KOPT-K1 (cell line): ENCODE measurements at regions not wholly inside any gene's neighbourhood (a gene's known extent, or its start where the extent isn't known, plus 50 kb on each side); places are given as distances from the start of the nearest gene placed in this dataset.

Experiments
- H3K27ac ChIP-seq: fragments of 200-600 bp; sonication (generic); 2 replicates; pipeline ENCODE4 v1.5.1; 2016; ENCODE audit warnings: antibody characterized with exemption, mild to moderate bottlenecking, low read depth, low read length; ENCODE audit not compliant: poor library complexity, severe bottlenecking
- H3K36me3 ChIP-seq: fragments of 200-600 bp; sonication (generic); 2 replicates; pipeline ENCODE4 v1.5.1; 2017; ENCODE audit warnings: antibody characterized with exemption, mild to moderate bottlenecking, low read length, moderate library complexity; ENCODE audit not compliant: insufficient read depth
- H3K9me3 ChIP-seq: fragments of 200-600 bp; sonication (generic); 2 replicates; pipeline ENCODE4 v1.5.1; 2017; ENCODE audit warnings: antibody characterized with exemption, low read length, mild to moderate bottlenecking; ENCODE audit not compliant: insufficient read depth, poor library complexity, severe bottlenecking

DNA sequence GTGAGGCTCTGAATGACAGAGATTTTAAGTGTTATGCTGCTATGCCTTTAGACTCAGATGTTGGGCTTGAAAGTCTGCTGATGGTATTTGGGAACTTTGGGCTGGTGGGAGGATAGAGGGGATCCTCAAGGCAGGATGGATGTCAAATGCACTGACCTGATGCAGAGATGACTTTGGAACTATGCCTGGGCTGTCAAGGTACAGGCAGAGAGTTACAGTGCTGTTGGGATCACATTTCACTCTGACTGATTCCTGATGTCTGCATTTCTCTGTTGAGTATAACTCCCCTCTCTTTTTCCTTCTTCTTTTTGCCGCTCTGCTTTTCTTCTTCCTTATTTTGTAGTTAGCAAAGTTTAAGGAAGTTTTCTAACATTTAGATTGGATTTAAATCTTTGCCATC lies 271.8 kb upstream of the ARX start:
- H3K36me3 ChIP-seq, result no peaks in the 10 kb centered on the region
- no peak overlapping the region for H3K27ac ChIP-seq

DNA sequence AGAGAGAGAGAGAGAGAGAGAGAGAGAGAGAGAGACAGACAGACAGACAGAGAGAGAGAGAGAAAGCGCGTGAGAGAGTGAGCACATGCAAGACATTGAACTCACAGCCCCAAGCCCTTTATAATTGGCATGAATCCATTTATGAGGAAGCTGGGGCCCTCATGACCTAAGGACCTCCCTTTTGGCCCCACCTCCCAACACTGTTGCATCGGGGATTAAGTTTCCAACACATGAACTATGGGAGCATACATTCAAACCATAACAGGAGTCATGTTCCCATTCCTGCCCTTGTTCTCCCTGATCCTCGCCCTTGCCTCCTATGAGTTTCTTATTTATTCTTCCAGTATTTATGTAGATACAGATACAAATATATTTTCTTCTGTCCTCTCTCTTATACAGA lies 269.8 kb upstream of the ARX start:
- Histone ChIP-seq H3K9me3 (no peaks in the 10 kb centered on the region), H3K36me3 (no peaks in the 10 kb centered on the region), H3K27ac (no peak overlapping the region)

More for the DNA sequence above, 271.8 kb upstream of the ARX start:
- H3K9me3 ChIP-seq, result no peaks in the 10 kb centered on the region

DNA sequence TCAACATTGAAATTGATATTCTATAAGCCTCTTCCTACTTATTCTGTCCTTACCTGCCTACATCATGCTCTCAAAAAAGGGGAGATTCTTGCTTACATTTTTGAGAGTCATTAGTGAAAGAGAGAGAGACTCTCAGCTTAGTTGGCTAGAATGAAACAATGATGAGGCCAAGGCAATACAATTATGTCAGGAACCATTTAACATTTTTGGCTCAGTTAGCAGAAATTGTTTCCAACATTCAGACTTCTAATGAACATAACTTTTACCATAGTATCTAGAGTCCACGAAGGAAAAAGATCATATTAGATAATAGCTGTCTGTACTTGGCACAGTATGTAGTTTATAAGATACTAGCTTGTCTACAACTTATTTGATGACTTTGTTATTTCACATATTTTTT lies 263.7 kb upstream of the ARX start:
- H3K9me3 ChIP-seq, result no peaks in the 10 kb centered on the region
- no peak overlapping the region for H3K27ac ChIP-seq
- H3K36me3 ChIP-seq, result no peaks in the 10 kb centered on the region

DNA sequence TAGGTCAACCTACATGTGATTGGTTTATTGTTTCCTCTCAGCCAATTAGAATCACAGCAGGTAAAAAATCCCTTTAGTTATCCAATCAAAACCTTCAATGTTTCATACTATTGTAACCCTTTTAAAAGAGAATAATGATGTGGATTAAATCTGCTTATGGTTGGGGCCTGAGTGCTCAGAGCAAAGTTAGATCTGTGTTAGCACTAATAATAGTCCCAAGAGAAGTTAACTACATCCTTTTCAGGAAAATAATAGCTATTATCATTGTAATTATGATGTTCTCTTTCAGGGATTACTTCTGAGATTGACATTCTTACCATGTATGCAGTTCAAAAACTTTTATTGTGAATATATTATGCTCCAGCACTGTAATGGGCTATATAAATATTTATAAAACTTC lies 262.6 kb upstream of the ARX start:
- Histone ChIP-seq H3K27ac (no peak overlapping the region), H3K36me3 (no peaks in the 10 kb centered on the region)

DNA sequence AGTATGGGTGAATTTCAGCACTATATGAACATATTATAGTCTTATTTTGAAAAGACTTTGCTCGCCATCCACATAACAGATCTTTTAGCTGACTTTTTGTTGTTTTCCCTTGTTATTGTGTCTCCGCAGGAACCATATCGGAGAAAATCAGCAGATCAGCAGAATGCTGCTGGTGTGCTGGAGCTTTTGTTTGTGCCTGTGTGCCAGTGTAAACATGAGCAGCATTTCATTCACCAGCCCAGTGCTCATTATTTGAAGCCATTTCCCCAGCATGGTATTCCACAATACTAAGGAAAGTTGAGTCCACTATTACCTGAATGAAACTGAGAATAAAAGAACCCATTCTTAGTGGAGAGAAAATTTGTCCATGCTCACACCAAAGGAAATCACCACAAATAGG lies 261.8 kb upstream of the ARX start:
- no peaks in the 10 kb centered on the region for H3K36me3 ChIP-seq
- no peaks in the 10 kb centered on the region for H3K9me3 ChIP-seq
- H3K27ac ChIP-seq, result no peak overlapping the region

More for the DNA sequence above, 262.6 kb upstream of the ARX start:
- H3K9me3 ChIP-seq, result no peaks in the 10 kb centered on the region

DNA sequence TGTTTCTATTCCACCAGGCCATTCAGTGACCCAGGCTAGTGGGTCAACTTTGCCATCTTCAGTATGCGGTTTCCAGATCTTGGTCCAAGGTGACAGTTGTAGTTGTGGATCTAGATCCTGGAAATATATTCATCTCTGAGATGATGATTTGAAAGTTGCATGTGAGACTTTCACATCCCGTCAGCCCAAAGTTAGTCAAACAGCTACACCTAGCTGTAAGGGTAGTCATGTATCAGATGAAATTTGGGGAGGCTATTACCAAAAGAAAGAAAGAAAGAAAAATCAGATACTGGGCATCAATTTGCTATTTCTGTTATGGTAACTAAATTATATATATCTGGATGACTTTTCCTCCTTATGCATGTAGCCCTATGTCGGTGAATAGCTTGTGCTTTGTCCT lies 259.4 kb upstream of the ARX start:
- H3K36me3 ChIP-seq, result no peaks in the 10 kb centered on the region
- H3K9me3 ChIP-seq, result no peaks in the 10 kb centered on the region
- no peak overlapping the region for H3K27ac ChIP-seq

DNA sequence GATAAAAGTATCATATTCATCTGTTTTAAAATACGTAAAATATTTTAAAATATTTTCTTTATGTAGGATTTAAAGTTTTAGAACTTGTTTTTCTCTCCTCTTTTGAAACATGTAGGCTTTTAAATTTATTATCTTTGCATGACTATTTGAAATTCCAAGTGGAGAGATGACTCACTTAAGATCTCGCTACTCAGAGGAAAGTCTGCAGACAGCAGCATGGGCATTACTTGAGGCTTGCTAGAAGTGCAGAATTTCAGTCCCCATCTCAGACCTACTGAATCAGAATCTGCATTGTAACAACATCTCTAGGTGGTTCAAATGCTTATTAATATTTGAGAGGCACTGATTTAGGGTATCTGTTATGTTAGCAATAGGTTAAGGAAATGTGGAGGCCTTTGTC lies 225.7 kb upstream of the ARX start:
- no peaks in the 10 kb centered on the region for H3K36me3 ChIP-seq
- no peak overlapping the region for H3K27ac ChIP-seq
- H3K9me3 ChIP-seq, result no peaks in the 10 kb centered on the region

DNA sequence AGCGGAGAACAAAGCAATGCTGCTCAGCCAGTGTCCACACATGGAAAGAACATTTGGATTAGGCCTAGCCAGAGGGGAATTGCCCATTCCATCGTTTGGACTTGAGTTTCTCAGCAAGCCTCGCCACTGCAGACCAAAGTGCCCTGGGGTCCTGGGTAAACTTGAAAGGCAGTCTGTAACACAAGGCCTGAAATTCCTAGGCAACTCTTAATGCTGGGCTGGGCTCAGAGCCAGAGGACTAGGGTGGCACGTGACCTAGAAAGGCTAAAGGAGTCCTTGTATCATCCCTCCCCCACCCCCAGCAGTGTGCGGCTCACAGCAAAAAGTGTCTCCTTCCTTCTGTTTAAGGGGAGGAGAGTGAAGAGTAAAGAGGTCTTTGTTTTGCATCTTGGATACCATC lies 210.4 kb upstream of the ARX start:
- Histone ChIP-seq H3K27ac (no peak overlapping the region), H3K9me3 (no peaks in the 10 kb centered on the region), H3K36me3 (no peaks in the 10 kb centered on the region)

DNA sequence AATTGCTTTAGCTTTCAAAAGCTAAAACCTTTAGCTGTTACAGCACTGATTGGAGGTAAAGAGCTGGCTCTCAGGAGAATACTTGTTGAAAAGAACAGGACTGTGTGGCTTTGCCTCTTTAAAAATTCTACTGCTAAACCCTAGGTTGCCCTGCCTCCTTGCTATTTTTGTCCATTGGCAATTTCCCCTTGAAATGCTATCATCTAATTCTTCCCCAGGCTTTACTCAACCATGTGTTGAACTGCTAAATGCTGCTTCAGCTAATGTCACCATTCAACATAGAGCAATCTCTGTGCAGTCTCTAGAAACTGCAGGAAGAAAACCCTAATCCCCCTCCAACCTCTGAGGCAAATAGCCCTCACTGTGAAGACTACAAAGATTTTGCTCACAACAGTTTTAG lies 203.7 kb upstream of the ARX start:
- H3K27ac ChIP-seq, result no peak overlapping the region
- no peaks in the 10 kb centered on the region for H3K36me3 ChIP-seq
- no peaks in the 10 kb centered on the region for H3K9me3 ChIP-seq

DNA sequence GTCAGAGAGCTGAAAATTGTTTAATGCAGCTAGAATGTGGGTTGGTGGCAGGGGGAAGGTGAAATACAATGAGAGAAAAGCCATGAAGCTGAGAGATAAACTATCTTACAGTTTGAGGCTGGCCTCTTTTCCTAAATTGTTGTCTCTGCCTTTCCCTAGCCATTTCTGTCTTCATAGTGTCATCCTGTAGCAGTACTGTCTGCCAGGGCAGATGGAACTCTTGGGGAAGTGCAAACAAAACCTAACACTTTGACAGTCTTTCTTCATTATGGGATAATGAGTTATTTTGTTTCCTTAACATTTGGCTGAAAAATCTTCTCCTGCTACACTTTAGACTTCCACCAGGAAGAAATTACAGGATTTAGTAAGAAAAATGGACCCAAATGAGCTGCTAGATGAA lies 197.8 kb upstream of the ARX start:
- H3K36me3 ChIP-seq, result no peaks in the 10 kb centered on the region
- no peak overlapping the region for H3K27ac ChIP-seq
- no peaks in the 10 kb centered on the region for H3K9me3 ChIP-seq

DNA sequence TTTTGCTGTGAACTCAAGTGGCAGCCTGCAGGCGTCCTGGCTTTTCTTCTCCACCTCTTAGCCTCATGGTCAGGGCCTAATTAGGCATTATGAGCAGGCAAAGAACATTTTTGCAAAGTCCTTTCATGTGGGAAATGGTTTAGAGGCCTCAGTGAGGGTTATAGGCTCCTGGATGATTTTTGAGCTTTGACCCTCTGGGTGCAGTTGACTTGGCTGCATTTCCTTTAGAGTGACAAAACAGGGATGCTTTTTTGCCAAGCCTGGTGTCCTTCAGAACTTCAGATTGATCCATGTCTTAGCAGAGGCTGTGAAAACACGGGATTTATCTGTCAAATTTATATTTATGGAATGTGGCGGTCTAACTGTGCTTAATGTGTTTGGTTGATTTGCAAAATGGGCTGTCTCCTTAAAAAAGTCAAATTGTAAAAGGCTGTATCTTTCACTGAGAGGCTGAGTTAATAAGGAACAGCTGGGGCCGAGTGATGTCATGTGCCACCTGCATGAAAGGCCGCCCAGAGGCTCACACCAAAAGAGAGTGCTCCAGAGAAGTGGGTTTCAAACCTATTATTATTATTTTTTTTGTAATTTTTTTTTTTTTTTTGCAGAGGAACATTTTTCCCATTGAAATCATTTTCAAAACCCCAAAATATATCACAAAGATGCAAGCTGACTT lies 192.2 kb upstream of the ARX start:
- no peak overlapping the region for H3K27ac ChIP-seq
- H3K9me3 ChIP-seq, result no peaks in the 10 kb centered on the region
- H3K36me3 ChIP-seq, result no peaks in the 10 kb centered on the region

DNA sequence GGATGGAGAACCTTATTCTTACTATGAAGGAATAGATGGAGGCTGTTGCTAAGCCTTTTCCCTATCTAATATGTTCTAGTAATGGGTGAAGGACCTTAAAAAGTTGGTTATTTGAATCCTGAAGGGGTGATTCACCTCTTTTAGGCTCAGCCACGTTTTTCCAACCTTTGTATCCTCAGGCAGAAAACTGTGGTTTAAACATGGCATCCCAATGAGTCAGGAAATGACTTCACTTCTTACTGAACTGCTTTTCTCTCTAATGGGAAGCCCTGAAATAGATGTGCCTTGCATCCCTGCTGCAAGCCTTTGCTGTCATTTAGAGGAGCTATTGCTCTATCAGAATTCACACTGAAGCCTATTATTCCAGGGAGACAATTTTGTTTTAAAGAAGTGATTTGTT lies 191.0 kb upstream of the ARX start:
- no peak overlapping the region for H3K27ac ChIP-seq
- no peaks in the 10 kb centered on the region for H3K9me3 ChIP-seq
- H3K36me3 ChIP-seq, result no peaks in the 10 kb centered on the region

DNA sequence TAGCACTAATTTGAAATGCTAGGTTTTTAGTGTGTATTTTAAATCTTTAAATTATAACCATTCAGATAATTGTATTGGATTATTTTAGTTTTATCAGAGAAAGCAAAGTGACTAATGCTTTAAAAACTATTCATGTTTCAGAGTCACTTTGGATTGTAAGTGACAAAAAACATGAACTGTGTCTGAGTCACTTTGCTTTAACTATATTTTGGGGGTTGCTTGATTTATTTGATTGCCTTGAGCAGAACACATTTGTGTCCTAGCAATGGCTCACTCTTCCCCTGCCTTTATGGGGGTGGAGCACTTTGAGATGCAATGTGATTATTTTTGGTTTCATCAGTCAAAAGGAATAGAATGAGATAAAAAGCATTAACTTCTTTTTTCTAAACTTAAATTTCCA lies 188.4 kb upstream of the ARX start:
- H3K27ac ChIP-seq, result no peak overlapping the region
- H3K36me3 ChIP-seq, result no peaks in the 10 kb centered on the region
- no peaks in the 10 kb centered on the region for H3K9me3 ChIP-seq

DNA sequence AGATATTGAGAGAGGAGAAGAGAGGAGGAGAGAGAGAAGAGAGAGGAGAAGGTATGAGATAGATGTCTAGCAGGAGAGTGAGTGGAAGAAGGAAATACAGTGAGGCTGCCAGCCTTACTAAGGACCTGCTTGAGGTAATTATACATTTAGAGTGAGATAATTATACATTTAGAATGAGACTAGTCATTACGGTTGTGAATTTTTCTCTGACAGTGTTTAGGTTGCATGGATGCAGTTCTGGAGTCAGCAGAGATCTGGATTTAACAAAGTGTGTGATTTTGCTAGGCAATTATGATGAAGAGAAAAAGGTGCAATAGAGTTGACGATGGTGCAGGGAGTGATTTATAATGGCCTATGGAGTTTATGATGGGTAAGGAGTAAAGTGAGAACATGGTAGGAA lies 187.1 kb upstream of the ARX start:
- no peaks in the 10 kb centered on the region for H3K36me3 ChIP-seq
- no peaks in the 10 kb centered on the region for H3K9me3 ChIP-seq
- no peak overlapping the region for H3K27ac ChIP-seq

DNA sequence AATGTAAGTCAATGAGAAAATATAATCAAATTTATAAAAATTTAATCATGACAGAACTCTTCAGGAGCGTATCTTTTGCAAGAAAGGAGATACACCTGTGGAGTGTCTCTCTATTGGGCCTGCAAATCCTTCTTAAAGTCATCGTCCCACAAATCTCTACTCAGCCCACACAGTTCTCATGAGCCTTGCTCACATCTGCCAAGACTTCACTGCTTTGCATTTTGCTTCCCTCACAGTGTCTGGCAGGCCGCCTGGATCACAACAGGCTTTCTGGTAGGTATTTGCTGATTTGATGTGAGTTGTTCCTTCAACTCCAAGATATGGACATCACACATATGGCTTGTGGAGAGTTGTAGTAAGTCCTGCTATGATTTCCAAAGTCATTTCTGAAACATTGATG lies 183.1 kb upstream of the ARX start:
- Histone ChIP-seq H3K36me3 (no peaks in the 10 kb centered on the region), H3K9me3 (no peaks in the 10 kb centered on the region), H3K27ac (no peak overlapping the region)

DNA sequence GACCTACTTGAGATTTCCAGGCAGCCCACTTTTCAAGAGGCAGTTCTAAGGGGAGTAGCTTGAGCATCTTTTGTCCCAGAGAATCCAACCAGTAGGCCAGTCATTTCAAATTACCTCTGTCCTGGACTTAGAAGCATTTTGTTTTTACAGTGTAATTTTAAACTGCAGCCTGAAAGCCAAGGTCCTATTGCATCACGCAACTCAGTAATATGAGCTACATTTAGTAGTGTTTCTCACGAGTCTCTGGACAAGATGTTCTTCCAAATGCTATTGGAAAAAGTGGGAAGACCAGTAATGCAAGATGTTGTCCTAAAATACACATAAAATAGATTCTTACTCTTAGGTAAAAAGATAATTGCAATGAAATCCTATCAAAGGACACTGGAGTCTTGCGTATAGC lies 182.5 kb upstream of the ARX start:
- Histone ChIP-seq H3K9me3 (no peaks in the 10 kb centered on the region), H3K36me3 (no peaks in the 10 kb centered on the region), H3K27ac (no peak overlapping the region)
